GM12878 (cell line): ENCODE measurements at regions not wholly inside any gene's neighbourhood (a gene's known extent, or its start where the extent isn't known, plus 50 kb on each side); places are given as distances from the start of the nearest gene placed in this dataset.

Experiments used
- MYB ChIP-seq: fragments of 150-350 bp; IDR thresholded peaks from 2 replicates; pipeline ENCODE4 v1.6.1; 2014; ENCODE audit warnings: mild to moderate bottlenecking, low read depth, low read length, borderline replicate concordance
- RB1 ChIP-seq: fragments of 450-650 bp; formaldehyde crosslinking; IDR thresholded peaks from 2 replicates; pipeline ENCODE4 v1.6.1; 2017; ENCODE audit warnings: mild to moderate bottlenecking, borderline replicate concordance
- TF ChIP-seq, protein P1 (sequence below), 3 experiments: IDR thresholded peaks in 2 of 3; conservative IDR thresholded peaks in 1 of 3; 2 replicates each; pipeline ENCODE4 v1.5.1; 2011; ENCODE audit warnings: low read depth in 3 of 3, low read length in 3 of 3, mild to moderate bottlenecking in 3 of 3, control low read depth in 2 of 3, moderate library complexity in 2 of 3, inconsistent platforms in 1 of 3, mixed read lengths in 1 of 3; ENCODE audit not compliant: control insufficient read depth in 2 of 3, insufficient read depth in 1 of 3; ENCODE audit errors: extremely low read depth in 1 of 3

DNA sequence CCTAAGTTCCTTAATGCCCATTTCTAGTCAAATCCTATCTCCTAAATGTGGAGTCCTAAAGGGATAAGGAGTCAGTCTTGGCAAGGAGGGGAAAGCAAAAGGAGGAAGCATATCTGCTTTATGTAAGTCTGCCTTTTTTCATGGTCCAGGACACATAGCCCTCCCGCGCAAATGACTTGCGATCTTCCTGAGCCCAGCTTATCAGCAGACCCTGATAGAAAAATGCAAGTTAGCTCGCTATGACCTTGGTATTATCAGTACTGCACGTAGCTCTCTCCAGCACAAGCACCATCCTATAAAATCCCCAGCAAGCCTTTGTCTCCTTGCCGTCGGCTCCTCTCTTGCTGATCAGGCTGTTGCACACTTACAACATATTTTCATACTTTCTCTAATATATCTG lies 281.4 kb upstream of the KCNH7 start:
- TF ChIP-seq, protein P1, sequence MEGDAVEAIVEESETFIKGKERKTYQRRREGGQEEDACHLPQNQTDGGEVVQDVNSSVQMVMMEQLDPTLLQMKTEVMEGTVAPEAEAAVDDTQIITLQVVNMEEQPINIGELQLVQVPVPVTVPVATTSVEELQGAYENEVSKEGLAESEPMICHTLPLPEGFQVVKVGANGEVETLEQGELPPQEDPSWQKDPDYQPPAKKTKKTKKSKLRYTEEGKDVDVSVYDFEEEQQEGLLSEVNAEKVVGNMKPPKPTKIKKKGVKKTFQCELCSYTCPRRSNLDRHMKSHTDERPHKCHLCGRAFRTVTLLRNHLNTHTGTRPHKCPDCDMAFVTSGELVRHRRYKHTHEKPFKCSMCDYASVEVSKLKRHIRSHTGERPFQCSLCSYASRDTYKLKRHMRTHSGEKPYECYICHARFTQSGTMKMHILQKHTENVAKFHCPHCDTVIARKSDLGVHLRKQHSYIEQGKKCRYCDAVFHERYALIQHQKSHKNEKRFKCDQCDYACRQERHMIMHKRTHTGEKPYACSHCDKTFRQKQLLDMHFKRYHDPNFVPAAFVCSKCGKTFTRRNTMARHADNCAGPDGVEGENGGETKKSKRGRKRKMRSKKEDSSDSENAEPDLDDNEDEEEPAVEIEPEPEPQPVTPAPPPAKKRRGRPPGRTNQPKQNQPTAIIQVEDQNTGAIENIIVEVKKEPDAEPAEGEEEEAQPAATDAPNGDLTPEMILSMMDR (IDR thresholded peaks at IDR 0.05 in 2 of 3, conservative IDR thresholded peaks at IDR 0.05 in 1 of 3; ENCODE audit: control insufficient read depth in 2 of 3, extremely low read depth in 1 of 3, insufficient read depth in 1 of 3, low read depth in 3 of 3, low read length in 3 of 3): no peak
- TF ChIP-seq RB1 (no peak), MYB (no peak)
